HG03469 (cell line): ENCODE measurements at regions not wholly inside any gene's neighbourhood (a gene's known extent, or its start where the extent isn't known, plus 50 kb on each side); places are given as distances from the start of the nearest gene placed in this dataset.
"Not testable (repeated sequence)": the region's sequence is repeated elsewhere in the genome, so short reads cannot be mapped to it uniquely, and the experiment has no call there.

ENCODE experiments used
- ATAC-seq: cut with Tn5 transposase; IDR thresholded peaks from one replicate; pipeline ENCODE4 v1.9.1; 2021; ENCODE audit warnings: mild to moderate bottlenecking, moderate library complexity, moderate number of reproducible peaks; ENCODE audit not compliant: unreplicated experiment

DNA sequence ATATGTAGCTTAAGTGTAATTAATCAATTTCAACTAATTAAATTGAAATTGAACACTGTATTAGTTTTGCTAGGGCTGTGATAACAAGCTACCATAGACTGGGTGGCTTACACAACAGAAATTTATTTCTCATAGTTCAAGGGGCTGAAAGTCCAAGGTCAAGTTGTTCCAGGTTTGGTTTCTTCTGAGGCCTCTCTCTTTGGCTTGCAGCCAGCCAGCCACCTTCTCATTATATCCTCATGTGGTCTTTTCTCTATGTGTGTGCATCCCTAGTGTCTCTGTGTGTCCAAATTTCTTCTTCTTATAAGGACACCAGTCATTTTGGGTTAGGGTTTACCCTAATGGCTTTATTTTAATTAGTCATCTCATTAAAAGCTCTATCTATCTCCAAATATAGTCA lies 611.7 kb downstream of the UTRN start:
- ATAC-seq: no peak

DNA sequence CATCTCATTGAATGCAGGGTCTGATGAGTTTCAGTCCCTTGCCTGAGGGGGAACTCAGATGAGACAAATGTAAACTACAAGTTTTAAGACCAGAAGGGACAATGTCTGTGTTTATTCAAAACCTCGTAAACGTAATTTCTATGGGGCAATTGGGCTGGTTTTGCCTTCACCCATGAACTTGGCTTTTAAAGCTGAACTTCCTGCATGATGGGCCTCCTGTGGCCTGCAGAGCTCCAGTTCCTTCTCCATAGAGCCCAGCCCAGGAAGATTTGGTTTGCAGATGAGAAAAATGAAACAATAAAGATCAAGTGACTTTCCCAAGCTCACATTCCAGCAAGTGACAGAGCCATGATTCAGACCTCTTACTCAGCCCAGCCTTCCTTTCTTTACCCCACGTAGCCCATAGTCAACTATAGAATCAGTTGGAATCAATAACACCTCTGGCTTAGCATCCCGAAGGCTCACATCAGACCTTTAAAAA lies 612.3 kb downstream of the UTRN start:
- ATAC-seq: no peak

DNA sequence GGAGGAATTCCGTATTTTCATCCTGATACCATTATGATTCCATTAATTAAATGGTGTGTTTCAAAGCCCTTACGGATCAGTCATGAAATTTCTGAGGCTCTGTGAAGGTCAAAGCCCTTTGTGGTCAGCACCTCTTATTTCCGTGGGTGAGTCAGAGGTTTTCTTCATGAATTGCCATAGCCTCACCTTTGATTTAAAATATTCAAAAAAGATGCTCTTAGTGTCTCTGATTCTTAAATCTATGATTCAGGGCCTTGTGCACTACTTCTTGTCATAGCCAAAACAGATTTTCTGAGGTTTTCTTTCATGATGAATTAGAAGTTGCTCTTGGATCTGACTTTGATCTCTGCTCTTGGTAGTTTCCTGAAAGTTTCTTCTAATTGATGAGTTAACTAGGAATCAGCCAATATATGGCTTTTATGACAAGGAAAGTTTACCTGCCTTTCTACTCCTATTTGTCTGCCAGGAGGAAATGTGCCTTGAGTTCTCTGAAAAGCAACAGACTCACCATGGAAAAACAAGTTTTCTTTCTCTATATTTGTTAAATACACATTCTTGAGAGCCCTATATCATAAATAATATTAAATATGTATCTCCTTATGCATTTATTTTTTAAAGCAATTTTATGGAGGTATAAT lies 613.0 kb downstream of the UTRN start:
- no peak for ATAC-seq

DNA sequence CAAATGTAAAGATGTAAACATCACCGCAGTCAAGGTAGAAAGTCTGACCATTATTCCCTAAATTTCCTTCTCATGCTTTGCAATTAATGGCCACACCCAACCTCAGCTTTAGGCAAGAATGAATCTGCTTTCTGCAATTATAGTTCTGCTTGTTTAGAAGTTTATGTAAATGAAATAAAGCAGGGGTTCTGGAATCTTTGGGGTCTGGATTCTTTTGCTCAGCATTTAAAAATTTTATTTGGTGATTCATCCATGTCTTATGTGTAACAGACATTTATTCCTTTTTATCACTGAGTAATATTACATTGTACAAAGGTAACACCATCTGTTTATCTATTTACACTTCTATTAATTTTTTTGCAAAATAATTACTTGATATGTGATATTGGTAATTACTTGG lies 613.6 kb downstream of the UTRN start:
- ATAC-seq: no peak

DNA sequence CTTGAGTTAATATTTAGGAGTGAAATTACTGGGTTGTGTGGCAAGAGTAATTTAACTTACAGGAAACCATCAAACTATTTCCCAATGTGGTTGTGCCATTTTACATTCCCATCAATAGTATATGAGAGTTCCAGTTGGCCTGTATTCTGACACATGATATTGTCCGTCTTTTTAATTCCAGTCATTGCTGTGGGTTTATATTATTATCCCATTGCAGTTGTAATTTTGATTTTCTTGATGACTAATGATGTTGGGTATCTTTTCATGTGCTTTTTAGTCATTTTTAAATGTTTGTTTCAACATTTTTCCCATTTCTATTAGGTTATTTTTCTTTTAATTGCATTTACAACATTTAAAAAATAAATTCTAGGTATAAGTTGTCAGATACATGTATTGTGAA lies 614.0 kb downstream of the UTRN start:
- ATAC-seq: no peak

DNA sequence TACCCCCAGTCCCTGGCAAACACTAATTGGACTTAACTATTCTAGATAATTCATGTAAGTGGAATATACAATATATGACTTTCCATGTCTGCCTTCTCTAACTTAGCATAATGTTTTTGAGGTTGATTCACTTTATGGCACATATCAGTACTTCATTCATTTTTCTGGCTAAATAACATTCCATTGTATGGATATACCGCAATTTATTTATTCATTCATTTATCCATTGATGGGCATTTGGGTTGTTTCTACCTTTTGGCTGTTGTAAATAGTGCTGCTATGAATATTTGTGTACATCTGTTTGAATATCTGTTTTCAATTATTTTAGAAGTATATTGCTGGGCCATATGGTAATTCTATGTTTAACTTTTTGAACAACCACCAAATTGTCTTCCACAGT lies 616.3 kb downstream of the UTRN start:
- no peak for ATAC-seq

DNA sequence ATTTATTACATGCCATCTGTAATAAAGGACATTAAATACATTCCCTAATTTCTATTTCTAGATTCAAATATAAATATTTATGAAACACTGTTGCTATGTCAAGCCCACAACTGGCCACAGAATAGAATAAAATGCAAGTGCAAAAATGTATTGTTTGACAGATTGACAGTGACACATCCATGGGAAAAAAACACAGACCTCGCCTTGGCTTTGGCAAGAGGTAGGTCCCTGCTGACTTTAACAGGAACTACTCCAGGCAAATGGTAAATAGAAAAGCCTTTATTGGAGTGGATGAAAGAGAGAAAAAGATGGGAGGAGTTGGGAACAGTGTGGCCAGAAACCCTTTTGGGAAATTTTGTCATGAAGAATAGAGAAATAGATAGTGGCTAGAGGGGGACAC lies 622.9 kb downstream of the UTRN start:
- no peak for ATAC-seq

DNA sequence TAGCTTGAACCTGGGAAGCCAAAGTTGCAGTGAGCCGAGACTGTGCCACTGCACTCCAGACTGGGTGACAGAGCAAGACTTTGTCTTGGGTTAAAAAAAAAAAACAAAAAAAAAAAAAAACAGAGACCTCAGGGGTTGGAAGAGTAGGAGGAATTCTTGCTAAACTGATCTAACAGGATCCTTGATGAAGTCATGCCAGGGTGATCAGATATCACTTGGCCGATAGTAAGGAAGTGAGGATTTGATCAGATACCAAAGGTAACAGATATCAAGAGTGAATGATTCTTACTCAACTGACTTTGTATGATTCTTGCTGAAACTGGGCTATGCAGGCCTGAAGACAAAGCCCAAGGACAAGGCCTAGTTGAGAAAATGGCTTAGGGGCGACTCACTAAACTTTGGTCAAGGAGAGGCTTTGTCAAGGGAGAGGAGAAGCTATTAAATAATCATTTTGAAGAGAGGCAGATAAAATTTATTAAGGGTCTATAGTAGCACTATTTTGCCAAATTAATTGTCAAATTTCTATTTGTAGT lies 624.7 kb downstream of the UTRN start:
- ATAC-seq: no peak

DNA sequence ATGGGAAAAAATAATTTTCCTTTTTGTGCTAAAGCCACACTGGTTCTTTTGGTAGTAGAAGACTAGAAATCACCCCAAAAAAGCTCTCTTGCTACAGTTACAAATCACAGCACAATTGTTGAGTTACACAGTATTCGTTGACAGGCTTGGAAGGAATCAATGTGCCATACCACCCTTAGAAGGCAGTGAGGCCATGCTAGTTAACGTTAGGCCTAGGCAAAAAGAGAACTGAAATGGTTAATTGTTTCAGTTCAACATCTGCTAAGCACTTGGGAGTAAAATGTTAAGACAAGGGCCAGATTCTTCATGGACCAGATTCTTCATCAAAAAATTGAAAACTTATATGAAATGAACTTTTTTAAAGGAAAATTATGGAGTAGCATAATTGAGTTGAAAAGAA lies 626.2 kb downstream of the UTRN start:
- ATAC-seq: no peak

DNA sequence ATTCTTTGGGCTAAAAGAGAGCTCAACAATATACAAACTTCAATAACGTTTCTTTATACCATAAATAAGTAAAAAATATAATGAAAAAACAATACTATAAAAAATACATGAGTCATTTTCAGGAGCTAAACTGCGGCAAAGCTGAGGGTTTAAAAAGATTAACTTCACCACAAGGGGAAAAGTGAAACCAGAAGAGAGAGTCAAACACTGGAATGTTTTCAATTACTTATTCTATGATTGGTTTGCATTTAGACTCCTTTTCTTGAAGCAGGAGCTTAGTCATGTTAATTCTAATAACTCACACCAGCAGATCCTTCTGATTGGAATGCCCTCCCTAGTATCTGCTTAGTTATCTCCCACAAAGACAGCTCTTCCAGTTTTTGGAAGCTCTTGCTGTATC lies 627.3 kb downstream of the UTRN start:
- ATAC-seq: no peak

DNA sequence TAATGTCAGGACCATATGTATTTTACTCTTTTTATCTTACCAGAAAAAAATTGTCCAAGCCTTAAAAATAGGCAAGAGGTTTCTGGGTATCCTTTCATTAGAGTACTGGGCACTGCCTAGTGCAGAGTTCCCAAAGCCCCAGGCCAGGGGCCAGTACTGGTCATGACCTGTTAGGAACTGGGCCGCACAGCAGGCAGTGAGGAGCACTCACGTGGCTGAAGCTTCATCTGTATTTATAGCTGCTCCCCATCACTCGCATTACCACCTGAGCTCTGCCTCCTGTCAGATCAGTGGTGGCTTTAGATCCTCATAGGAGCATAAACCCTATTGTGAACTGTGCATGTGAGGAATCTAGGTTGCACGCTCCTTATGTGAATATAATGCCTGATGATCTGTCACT lies 632.9 kb downstream of the UTRN start:
- ATAC-seq: no peak

DNA sequence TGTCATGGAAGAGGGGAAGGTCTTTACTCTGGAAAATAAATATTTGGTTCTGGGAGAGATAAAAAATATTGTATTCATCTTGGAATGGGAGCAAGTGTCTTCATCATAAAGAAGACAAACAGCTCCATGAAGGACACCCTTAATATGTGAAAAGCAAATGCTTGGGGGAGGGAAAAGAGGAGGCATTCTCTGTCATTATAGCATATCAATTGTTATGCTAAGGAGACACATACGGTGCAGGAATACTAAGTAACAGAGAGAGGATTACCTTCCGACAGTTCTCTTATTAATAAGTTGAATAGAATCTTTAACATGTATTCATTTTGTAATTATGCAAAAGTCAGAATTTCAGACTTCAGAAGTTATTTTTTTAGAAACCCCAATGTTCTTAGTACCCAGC lies 634.4 kb downstream of the UTRN start:
- ATAC-seq: no peak

DNA sequence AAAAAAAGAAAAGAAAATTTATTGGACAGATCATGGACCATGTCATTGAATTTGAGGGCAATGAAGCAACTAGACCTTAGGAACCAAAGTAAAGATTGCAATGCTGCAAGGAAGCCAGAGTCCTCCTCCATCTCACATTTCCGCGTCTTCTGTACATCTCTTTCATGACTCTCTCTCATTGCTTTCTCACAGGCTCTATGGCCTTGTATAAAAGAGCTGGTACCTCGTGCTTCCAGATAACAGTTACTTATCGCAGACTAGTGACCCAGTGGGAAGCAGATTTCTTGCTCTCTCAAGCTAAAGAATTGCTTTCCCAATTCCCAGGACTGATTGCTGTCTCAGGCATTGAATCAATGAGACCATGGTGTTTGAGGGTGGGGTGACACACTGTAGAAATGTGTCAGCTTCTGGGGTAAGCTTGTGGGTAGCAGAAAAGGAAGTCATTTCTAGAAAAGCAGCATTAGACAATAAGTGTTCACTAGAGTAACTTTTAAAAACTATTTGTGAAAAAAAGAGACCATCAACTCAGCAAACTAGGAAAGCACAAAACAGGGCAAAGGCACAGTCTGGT lies 635.3 kb downstream of the UTRN start:
- no peak for ATAC-seq

DNA sequence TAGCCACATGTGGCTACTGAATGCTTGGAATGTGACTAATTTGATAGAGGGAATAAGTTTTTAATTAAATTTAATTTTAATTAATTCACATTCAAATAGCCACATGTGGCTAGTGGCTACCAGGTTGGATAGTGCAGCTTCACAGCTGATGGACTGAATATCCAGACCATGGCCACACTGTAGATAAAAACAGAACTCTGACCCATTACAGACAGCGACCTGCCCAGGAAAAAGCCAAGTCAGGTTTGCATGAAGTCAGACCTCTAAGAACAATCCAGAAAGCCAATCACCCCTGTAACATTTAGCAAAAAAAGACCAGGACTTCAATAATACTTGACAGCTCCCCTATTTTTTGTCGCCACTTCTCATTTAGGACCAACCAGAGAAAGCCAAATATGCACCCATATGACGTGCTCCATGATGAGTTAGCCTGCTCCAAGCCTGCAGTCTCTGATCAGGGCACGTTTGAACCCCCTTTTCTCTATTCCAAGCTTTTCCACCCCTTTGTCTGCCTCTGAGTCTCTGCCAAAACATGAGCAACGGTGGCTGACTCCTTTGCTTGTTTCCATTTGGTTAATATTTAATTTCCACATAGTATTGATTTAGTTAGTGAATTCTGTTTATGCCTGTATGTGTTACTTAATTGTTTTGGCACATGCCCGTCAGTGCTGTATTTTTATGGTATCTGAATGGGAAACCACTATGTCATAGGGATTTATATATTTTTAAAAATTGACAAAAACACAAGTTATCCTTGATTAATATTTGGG lies 636.3 kb downstream of the UTRN start:
- ATAC-seq: no peak

DNA sequence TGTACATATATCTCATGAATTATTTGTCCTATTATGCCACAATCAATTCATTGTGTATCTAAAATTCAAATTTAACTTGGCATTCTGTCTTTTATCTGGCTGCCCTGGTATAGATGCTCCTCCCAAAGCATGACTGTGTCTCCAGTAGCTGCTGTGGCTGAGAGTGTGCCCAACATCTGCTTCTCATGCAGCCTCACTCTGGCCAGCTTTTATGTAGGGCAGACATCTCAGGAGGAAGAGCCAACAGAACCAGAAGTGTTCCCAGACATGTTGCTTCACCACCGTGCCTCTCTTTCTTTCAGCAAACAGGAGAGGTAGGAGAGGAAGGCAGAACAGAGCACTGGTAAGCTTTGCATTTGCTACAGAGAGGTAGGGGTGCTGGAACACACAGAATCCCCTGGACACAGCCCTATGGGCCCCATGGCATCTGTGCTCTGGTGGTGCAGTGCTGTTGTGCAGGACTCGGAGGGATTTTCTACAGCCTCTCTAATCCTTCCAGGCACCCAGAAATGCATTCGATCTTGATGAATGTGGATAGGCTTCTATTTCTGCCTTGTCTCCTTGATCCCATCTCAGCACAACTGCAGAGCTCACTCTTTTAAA lies 637.1 kb downstream of the UTRN start:
- ATAC-seq: no peak

DNA sequence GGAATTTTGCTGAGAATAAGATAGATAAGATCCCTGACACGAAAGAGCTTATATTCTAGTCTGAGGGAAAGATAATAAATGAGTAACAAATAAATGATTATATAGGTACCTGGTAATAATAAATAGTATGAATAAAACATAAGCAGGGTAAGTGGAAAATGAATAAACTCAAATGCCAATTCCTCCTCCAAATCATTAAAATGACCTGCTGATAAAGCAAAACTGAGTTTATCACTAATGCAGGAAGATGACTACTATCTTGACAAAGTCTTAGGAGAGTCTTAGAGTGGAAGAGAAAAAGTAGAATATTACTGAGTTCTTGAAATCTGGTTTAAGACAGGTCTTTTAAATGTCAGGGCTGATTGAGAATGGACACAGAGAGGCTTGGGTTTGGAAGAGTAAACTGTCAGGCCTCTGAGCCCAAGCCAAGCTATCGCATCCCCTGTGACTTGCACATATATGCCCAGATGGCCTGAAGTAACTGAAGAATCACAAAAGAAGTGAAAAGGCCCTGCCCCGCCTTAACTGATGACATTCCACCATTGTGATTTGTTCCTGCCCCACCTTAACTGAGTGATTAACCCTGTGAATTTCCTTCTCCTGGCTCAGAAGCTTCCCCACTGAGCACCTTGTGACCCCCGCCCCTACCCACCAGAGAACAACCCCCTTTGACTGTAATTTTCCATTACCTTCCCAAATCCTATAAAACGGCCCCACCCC lies 637.8 kb downstream of the UTRN start:
- ATAC-seq: not testable (repeated sequence)

DNA sequence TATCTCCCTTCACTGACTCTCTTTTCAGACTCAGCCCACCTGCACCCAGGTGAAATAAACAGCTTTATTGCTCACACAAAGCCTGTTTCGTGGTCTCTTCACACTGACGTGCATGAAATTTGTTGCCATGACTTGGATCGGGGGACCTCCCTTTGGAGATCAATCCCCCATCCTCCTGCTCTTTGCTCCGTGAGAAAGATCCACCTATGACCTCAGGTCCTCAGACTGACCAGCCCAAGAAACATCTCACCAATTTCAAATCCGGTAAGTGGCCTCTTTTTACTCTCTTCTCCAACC lies 638.3 kb downstream of the UTRN start:
- not testable (repeated sequence) for ATAC-seq

DNA sequence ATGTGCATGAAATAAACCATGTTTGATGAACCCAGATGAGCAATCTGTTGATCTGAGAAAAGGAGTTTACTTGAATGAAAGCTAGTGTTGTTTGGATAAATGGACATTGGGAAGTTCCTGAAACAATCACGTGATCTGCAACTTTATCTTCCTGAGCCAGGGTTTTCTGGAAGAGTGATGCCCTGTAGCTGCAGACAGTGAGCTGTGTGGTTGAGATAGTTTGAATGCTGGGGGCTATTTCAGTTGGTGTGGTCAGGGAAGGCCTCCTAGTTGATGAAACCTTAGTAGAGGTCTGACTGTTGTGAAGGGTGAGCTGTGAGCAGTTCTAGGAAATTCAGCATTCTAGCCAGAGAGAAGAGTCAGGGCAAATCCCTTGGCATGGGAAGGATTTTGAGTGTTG lies 643.7 kb downstream of the UTRN start:
- no peak for ATAC-seq

DNA sequence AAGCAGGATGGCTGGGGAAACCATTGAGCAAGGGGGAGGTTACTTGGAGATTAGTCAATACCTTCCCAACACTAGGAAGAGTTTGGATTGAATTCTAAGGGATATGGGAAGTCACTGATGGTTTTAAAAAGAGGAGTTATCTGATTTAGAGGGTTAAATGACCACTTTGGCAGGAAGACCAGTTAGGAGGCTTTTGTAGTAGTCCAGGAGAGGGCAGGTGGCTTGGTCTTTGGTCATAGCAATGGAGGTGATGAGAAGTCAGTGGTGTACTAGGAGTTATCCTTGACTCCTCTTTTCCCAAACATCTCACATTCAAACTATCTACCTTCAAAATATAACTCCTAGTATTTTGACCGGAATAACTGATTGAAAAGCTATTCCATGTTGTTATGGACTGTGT lies 644.1 kb downstream of the UTRN start:
- no peak for ATAC-seq

DNA sequence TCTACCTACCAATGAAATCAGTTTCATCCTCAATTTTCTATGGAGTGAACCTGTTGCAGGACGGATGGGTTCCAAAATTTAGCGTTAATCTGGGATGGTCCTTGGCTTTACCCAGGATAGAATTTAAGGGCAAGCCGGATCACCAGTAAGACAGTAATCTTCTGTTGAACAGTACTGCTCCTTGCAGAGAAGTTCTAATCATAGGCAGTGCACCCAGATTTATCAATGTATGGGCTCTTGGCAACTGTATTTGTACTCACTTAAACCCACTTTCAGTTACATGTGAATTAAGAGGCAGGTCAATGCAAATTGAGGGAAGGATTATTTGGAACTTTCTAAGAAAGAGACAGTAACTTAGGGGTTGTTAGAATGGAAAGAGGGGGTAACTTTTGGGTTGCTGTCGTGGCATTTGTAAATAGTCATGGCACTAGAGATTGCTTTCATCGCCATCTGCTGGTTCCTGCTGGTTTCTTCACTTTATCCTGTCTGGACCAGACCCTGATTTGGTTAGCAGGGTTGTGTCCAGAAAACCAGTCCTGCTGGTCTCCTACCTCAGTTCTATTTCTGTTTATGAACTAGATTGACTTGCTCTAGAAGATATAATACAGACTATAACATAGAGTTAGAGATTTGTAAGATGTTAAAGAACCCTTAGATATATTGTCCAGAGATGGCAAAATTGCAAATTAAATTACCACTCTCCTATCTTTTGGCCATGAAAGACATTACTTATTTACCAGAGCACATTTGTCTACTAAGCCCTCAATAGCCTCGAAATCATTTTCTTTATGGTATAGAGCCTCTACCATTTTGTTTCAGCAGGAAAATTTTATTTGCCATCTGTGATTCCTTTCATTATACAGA lies 646.3 kb downstream of the UTRN start:
- ATAC-seq: no peak
